ENCODE measurements at regions not wholly inside any gene's neighbourhood (a gene's known extent, or its start where the extent isn't known, plus 50 kb on each side); places are given as distances from the start of the nearest gene placed in this dataset.

DNA sequence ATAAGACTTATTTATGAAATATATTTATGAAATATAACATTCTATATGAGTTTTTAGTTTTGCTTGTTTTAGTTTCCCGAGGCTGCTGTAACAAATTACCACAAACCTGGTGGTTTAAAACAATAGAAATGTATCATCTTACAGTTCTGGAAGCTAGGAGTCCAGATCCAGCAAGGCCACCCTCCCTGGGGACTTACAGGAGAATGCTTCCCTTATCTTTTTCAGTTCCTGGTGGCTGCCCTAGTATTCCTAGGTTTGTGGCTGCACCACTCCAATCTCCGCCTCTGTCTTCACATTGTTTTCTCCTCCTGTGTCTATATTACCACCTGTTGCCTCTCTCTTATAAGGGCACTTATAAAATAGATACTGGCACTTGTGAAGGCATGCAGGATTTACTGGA is 877.8 kb downstream of the TUSC7 start:
- H3K9me3 ChIP-seq, result no peaks in the 10 kb centered on the region
- H3K4me1 ChIP-seq (replicated peaks), result no peaks in the 10 kb centered on the region
- H3K27me3 ChIP-seq (replicated peaks; ENCODE audit: insufficient read depth), result no peaks in the 10 kb centered on the region
- WGBS, result 90% methylated on average over 2 of the region's 2 CpGs
- H3K4me3 ChIP-seq, result no peak overlapping the region
- no peak for TF ChIP-seq POLR2A (IDR thresholded peaks at IDR 0.05)
- TF ChIP-seq, protein P1, sequence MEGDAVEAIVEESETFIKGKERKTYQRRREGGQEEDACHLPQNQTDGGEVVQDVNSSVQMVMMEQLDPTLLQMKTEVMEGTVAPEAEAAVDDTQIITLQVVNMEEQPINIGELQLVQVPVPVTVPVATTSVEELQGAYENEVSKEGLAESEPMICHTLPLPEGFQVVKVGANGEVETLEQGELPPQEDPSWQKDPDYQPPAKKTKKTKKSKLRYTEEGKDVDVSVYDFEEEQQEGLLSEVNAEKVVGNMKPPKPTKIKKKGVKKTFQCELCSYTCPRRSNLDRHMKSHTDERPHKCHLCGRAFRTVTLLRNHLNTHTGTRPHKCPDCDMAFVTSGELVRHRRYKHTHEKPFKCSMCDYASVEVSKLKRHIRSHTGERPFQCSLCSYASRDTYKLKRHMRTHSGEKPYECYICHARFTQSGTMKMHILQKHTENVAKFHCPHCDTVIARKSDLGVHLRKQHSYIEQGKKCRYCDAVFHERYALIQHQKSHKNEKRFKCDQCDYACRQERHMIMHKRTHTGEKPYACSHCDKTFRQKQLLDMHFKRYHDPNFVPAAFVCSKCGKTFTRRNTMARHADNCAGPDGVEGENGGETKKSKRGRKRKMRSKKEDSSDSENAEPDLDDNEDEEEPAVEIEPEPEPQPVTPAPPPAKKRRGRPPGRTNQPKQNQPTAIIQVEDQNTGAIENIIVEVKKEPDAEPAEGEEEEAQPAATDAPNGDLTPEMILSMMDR (IDR thresholded peaks at IDR 0.05), result no peak
- no peak for TF ChIP-seq POLR2AphosphoS5 (IDR thresholded peaks at IDR 0.05)
- no peaks in the 10 kb centered on the region for H3K36me3 ChIP-seq
- no peak for DNase-seq (ENCODE audit: low spot score)
- no peak overlapping the region for H3K27ac ChIP-seq
- intact Hi-C loops (cut with DNase I), result no loop called here

DNA sequence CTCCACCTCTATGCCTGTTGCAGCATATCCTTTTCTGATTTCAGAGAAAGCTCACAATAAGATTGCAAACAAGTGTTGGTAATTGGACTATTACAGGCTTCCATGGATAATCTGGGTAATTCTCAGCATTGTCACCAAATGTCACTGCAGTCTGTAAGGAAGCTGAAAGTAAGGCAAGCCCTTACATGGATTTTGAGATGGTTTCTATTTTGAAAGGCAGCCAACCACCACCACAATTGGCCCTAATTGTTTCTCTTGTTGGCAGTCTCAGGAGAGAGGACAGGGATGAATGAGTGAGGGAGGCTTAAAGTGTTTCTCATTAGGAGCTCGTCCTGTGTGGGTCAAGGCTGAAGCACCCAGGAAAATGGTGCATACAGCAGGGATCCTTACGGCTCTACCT is 879.9 kb downstream of the TUSC7 start:
- TF ChIP-seq POLR2AphosphoS5 (IDR thresholded peaks at IDR 0.05), result no peak
- TF ChIP-seq, protein P1 (IDR thresholded peaks at IDR 0.05), result no peak
- TF ChIP-seq POLR2A (IDR thresholded peaks at IDR 0.05), result no peak
- Histone ChIP-seq H3K27ac (no peak overlapping the region), H3K4me3 (no peak overlapping the region), H3K9me3 (no peaks in the 10 kb centered on the region), H3K4me1 (replicated peaks) (no peaks in the 10 kb centered on the region), H3K27me3 (replicated peaks; ENCODE audit: insufficient read depth) (no peaks in the 10 kb centered on the region), H3K36me3 (no peaks in the 10 kb centered on the region)
- no peak for DNase-seq (ENCODE audit: low spot score)
- 54% methylated on average over 2 of the region's 2 CpGs for WGBS
- intact Hi-C loops (cut with DNase I), result no loop called here

DNA sequence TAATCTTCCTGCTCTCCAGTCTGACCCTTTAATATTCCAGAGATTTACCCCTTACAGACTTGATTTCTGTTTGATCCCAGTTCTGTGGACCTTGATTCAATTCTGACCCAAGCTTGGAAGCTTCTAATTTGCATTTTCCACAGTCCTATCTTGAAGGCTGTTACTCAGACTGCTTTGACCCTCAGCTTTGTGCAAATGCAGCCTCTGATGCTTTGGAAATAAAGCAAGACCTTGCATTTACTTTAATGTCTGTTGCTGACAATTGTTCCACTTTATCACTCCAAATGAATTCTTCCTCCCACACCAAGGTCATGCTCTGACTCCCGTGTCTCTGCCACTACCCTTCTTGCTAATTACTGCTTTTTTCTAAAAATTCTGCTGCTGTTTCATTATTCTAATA is 886.0 kb downstream of the TUSC7 start:
- whole genome bisulfite sequencing, result 53% methylated on average over 1 of the region's 1 CpG

DNA sequence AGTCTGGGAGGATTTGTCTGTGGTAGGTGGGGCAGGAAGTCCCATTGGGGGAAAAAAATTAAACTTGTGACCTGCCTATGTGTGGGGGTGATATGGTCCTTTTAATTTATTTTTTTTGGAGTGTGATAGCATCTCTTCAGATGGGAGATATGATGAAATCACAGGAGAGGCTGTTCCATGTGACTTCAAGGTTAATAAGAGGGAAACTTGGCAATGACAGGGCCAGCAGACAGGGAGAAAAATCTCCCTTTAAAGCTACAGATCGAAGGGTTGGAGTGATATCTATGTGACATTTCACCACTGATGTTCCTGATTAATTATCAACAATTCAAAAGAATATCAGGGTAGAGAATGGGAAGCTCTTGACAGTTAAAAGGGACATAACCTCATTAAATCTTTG is 886.9 kb downstream of the TUSC7 start:
- intact Hi-C loops (cut with DNase I), result no loop called here
- Histone ChIP-seq H3K4me1 (replicated peaks) (no peaks in the 10 kb centered on the region), H3K9me3 (no peaks in the 10 kb centered on the region), H3K27ac (no peak overlapping the region), H3K27me3 (replicated peaks; ENCODE audit: insufficient read depth) (no peaks in the 10 kb centered on the region), H3K4me3 (no peak overlapping the region), H3K36me3 (no peaks in the 10 kb centered on the region)
- DNase-seq (ENCODE audit: low spot score), result no peak
- TF ChIP-seq, protein P1 (IDR thresholded peaks at IDR 0.05), result no peak
- no peak for TF ChIP-seq POLR2AphosphoS5 (IDR thresholded peaks at IDR 0.05)
- TF ChIP-seq POLR2A (IDR thresholded peaks at IDR 0.05), result no peak
- 33% methylated on average over 1 of the region's 1 CpG for WGBS

More for the DNA sequence above, 886.0 kb downstream of the TUSC7 start:
- H3K9me3 ChIP-seq, result no peaks in the 10 kb centered on the region
- no peaks in the 10 kb centered on the region for H3K4me1 ChIP-seq (replicated peaks)
- no peak overlapping the region for H3K27ac ChIP-seq
- H3K27me3 ChIP-seq (replicated peaks; ENCODE audit: insufficient read depth), result no peaks in the 10 kb centered on the region
- DNase-seq (ENCODE audit: low spot score), result no peak
- H3K4me3 ChIP-seq, result no peak overlapping the region
- intact Hi-C loops (cut with DNase I), result no loop called here
- no peaks in the 10 kb centered on the region for H3K36me3 ChIP-seq
- no peak for TF ChIP-seq POLR2A (IDR thresholded peaks at IDR 0.05)

DNA sequence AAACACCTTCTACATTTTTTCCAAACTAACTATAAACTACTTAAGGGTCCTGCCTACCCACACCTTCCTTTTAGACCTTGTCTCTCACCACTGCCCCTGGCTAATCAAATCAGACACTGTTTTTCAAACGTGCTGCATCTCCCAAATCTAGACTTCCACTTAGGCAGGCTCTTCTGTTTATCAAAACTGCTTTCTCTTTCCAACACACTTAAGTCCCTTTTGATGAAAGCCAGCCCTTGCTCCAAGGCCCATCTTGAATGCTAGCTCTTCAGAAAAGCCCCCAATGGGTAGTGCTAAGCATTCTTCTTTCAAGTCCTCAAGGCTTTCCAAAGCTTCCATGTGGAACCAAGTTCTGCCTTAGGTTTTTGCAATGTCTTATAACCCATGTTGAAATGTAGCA is 888.3 kb downstream of the TUSC7 start:
- H3K36me3 ChIP-seq, result no peaks in the 10 kb centered on the region
- 28% methylated on average over 1 of the region's 1 CpG for WGBS

More for the DNA sequence above, 888.3 kb downstream of the TUSC7 start:
- no peaks in the 10 kb centered on the region for H3K27me3 ChIP-seq (replicated peaks; ENCODE audit: insufficient read depth)
- no peak overlapping the region for H3K27ac ChIP-seq
- TF ChIP-seq, protein P1 (IDR thresholded peaks at IDR 0.05), result no peak
- TF ChIP-seq POLR2AphosphoS5 (IDR thresholded peaks at IDR 0.05) (no peak), POLR2A (IDR thresholded peaks at IDR 0.05) (no peak)
- no peaks in the 10 kb centered on the region for H3K9me3 ChIP-seq
- no peaks in the 10 kb centered on the region for H3K4me1 ChIP-seq (replicated peaks)
- H3K4me3 ChIP-seq, result no peak overlapping the region
- intact Hi-C loops (cut with DNase I), result no loop called here
- no peak for DNase-seq (ENCODE audit: low spot score)

Data from prostate gland (tissue), 2 donors.